ENCODE measurements at regions not wholly inside any gene's neighbourhood (a gene's known extent, or its start where the extent isn't known, plus 50 kb on each side); places are given as distances from the start of the nearest gene placed in this dataset.

DNA sequence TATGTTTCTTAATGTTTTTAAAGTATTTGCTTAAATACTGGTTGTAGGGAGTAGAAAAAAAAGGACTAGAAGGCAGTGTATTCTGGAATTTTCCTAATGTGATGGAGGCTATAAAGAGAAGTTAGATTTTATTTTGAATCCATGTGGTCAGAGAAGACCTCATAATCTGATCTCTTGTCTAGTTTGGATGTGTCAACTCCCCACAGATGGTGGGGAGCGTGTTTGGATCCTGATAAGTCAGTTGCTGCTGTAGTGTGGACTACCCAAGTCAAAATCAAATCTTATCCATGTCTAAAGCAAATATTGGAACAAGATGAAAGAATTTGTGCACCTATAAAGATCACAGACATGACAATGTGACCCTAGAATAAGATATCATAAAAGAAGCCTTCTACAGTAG is 918.0 kb downstream of the LTN1 start:
- no peaks in the 10 kb centered on the region for H3K36me3 ChIP-seq (ENCODE audit: control insufficient read depth, insufficient read depth, low read length)
- peaks cover 11% of the 10 kb centered on the region for H3K9me3 ChIP-seq (ENCODE audit: control insufficient read depth, low read length)
- no peak for DNase-seq
- H3K27ac Mint-ChIP-seq = no peak overlapping the region
- WGBS, 2 experiments (ENCODE audit: insufficient coverage in 1 of 2, insufficient read length in 1 of 2) = 100% methylated on average over 1 of the region's 1 CpG; no CpG with 5 or more reads in 1 of the 2 experiments
- H3K4me1 Mint-ChIP-seq = peaks cover 1% of the 10 kb centered on the region
- H3K27ac ChIP-seq (ENCODE audit: low read depth, low read length) = no peak overlapping the region
- H3K9ac ChIP-seq (ENCODE audit: extremely low read depth, low read length, poor library complexity, severe bottlenecking) = no peak overlapping the region
- H3K9me3 Mint-ChIP-seq = peaks cover 24% of the 10 kb centered on the region
- H3K36me3 Mint-ChIP-seq (ENCODE audit: low read depth) = peaks cover 29% of the 10 kb centered on the region
- no peaks in the 10 kb centered on the region for H3K27me3 Mint-ChIP-seq (ENCODE audit: insufficient read depth)
- H3K4me1 ChIP-seq (ENCODE audit: control insufficient read depth, insufficient read depth, low read length) = peaks cover under 1% of the 10 kb centered on the region
- H3K27me3 ChIP-seq (ENCODE audit: control insufficient read depth, insufficient read depth, low read length, poor library complexity, severe bottlenecking) = no peaks in the 10 kb centered on the region
- TF ChIP-seq, protein P1, sequence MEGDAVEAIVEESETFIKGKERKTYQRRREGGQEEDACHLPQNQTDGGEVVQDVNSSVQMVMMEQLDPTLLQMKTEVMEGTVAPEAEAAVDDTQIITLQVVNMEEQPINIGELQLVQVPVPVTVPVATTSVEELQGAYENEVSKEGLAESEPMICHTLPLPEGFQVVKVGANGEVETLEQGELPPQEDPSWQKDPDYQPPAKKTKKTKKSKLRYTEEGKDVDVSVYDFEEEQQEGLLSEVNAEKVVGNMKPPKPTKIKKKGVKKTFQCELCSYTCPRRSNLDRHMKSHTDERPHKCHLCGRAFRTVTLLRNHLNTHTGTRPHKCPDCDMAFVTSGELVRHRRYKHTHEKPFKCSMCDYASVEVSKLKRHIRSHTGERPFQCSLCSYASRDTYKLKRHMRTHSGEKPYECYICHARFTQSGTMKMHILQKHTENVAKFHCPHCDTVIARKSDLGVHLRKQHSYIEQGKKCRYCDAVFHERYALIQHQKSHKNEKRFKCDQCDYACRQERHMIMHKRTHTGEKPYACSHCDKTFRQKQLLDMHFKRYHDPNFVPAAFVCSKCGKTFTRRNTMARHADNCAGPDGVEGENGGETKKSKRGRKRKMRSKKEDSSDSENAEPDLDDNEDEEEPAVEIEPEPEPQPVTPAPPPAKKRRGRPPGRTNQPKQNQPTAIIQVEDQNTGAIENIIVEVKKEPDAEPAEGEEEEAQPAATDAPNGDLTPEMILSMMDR (conservative IDR thresholded peaks at IDR 0.05) = no peak
- H3K4me3 Mint-ChIP-seq = no peak overlapping the region
- no peak overlapping the region for H3K4me3 ChIP-seq (ENCODE audit: low read length)

DNA sequence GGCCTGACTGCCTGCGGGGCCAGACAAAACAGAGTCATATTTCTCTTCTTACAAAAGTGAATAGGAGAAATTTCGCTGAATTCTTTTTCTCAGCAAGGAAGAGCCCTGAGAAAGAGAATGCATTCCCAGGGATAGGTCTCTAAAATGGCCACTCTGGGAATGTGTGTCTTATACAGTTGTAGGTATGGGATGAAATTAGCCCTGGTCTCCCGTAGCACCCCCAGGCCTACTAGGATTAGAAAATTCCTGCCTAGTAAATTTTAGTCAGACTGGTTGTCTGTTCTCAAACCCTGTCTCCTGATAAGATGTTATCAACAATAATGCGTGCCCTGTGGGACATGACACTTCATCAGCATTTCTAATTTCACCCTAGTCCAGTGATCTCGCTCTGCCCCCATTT is 920.1 kb downstream of the LTN1 start:
- peaks cover 24% of the 10 kb centered on the region for H3K9me3 Mint-ChIP-seq
- Histone ChIP-seq H3K4me3 (ENCODE audit: low read length) (no peak overlapping the region), H3K27me3 (ENCODE audit: control insufficient read depth, insufficient read depth, low read length, poor library complexity, severe bottlenecking) (no peaks in the 10 kb centered on the region), H3K36me3 (ENCODE audit: control insufficient read depth, insufficient read depth, low read length) (no peaks in the 10 kb centered on the region), H3K9ac (ENCODE audit: extremely low read depth, low read length, poor library complexity, severe bottlenecking) (no peak overlapping the region), H3K9me3 (ENCODE audit: control insufficient read depth, low read length) (peaks cover 11% of the 10 kb centered on the region), H3K27ac (ENCODE audit: low read depth, low read length) (no peak overlapping the region), H3K4me1 (ENCODE audit: control insufficient read depth, insufficient read depth, low read length) (peaks cover 6% of the 10 kb centered on the region)
- H3K27ac Mint-ChIP-seq = no peak overlapping the region
- peaks cover 13% of the 10 kb centered on the region for H3K4me1 Mint-ChIP-seq
- H3K36me3 Mint-ChIP-seq (ENCODE audit: low read depth) = peaks cover 29% of the 10 kb centered on the region
- DNase-seq = no peak
- TF ChIP-seq, protein P1 (conservative IDR thresholded peaks at IDR 0.05) = no peak
- 75 to 89% methylated on average over 4 to 5 of the region's 5 CpGs for WGBS, 2 experiments (ENCODE audit: insufficient coverage in 1 of 2, insufficient read length in 1 of 2)
- H3K4me3 Mint-ChIP-seq = no peak overlapping the region
- H3K27me3 Mint-ChIP-seq (ENCODE audit: insufficient read depth) = no peaks in the 10 kb centered on the region

DNA sequence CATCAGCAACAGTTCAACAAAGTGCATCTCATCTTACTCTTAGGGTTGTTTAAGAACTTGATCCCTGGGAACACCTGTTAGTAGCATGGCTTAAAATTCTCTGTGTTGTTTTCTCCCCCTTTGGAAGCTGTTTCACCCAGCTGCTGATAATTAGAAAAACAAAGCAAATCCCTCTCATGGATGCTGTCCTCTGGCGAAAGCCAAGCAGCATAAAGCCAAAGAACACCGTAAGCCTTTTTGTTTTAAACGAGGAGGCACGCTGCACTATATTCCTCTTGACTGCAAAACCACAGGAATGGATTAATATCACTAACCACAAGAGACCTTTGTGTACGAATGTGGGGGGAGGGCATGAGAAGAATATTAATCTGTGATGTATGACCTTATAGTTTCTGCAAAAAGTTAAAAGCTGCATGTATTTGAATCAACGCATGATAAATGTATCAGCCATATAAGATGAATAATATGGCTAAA is 923.2 kb downstream of the LTN1 start:
- H3K36me3 ChIP-seq (ENCODE audit: control insufficient read depth, insufficient read depth, low read length) = no peaks in the 10 kb centered on the region
- no peak overlapping the region for H3K27ac Mint-ChIP-seq
- H3K4me1 ChIP-seq (ENCODE audit: control insufficient read depth, insufficient read depth, low read length) = peaks cover 6% of the 10 kb centered on the region
- H3K4me3 ChIP-seq (ENCODE audit: low read length) = peak overlapping the region; percentile 16
- H3K27ac ChIP-seq (ENCODE audit: low read depth, low read length) = no peak overlapping the region
- H3K9ac ChIP-seq (ENCODE audit: extremely low read depth, low read length, poor library complexity, severe bottlenecking) = no peak overlapping the region
- peaks cover 19% of the 10 kb centered on the region for H3K36me3 Mint-ChIP-seq (ENCODE audit: low read depth)
- no peaks in the 10 kb centered on the region for H3K27me3 ChIP-seq (ENCODE audit: control insufficient read depth, insufficient read depth, low read length, poor library complexity, severe bottlenecking)
- peaks cover 11% of the 10 kb centered on the region for H3K9me3 ChIP-seq (ENCODE audit: control insufficient read depth, low read length)
- peaks cover 13% of the 10 kb centered on the region for H3K4me1 Mint-ChIP-seq
- TF ChIP-seq, protein P1 (conservative IDR thresholded peaks at IDR 0.05) = no peak
- H3K4me3 Mint-ChIP-seq = no peak overlapping the region
- DNase-seq = no peak
- no peaks in the 10 kb centered on the region for H3K27me3 Mint-ChIP-seq (ENCODE audit: insufficient read depth)
- WGBS, 2 experiments (ENCODE audit: insufficient coverage in 1 of 2, insufficient read length in 1 of 2) = 64 to 86% methylated on average over 3 to 6 of the region's 6 CpGs
- H3K9me3 Mint-ChIP-seq = peaks cover 24% of the 10 kb centered on the region

Data from endodermal cell (in vitro differentiated cells).